ENCODE measurements at regions not wholly inside any gene's neighbourhood (a gene's known extent, or its start where the extent isn't known, plus 50 kb on each side); places are given as distances from the start of the nearest gene placed in this dataset.

DNA sequence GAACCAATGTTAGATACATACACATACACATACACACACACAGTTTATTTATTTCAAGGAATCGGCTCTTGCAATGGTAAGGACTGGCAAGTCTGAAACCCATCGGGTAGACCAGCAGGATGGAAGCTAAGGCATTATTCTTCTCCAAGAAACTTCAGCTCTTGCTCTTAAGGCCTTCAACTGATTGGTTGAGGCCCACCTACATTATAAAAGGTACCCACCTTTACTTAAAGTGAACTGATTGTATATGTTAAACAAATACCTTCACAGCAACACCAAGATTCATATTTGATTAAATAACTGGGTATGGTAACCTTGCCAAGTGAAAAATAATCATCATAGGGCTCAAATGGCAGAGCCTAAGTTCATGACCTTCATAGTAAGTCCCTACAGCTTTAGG is 695.5 kb downstream of the BCL11B start:
- no peaks in the 10 kb centered on the region for H3K79me2 ChIP-seq (ENCODE audit: insufficient read depth)
- H2AFZ ChIP-seq, result no peak overlapping the region
- TF ChIP-seq EZH2phosphoT487 (IDR thresholded peaks at IDR 0.05; ENCODE audit: insufficient read depth, low read depth) (no peak), EZH2 (IDR thresholded peaks at IDR 0.05; ENCODE audit: insufficient read depth, poor library complexity, severe bottlenecking) (no peak)
- H3K9ac ChIP-seq, result no peak overlapping the region
- no peak overlapping the region for H3K4me2 ChIP-seq (ENCODE audit: unreplicated experiment)
- H3K36me3 ChIP-seq (ENCODE audit: low read depth), result no peaks in the 10 kb centered on the region
- no peak for DNase-seq
- H3K27ac ChIP-seq, result no peak overlapping the region
- no peaks in the 10 kb centered on the region for H3K27me3 ChIP-seq (replicated peaks; ENCODE audit: insufficient read depth)
- in situ Hi-C loops (cut with MboI), result no loop called here
- no peaks in the 10 kb centered on the region for H3K9me2 ChIP-seq (ENCODE audit: insufficient read depth)
- no peaks in the 10 kb centered on the region for H4K20me1 ChIP-seq (ENCODE audit: insufficient read depth)
- no peaks in the 10 kb centered on the region for H3K4me1 ChIP-seq (ENCODE audit: insufficient read depth)
- 31 to 42% methylated on average over 2 of the region's 2 CpGs for WGBS, 2 experiments (ENCODE audit: low coverage in 1 of 2, low lambda C conversion rate in 2 of 2, missing lambda C conversion rate in 2 of 2)
- no peaks in the 10 kb centered on the region for H3F3A ChIP-seq (ENCODE audit: insufficient read depth)
- no peak overlapping the region for H3K4me3 ChIP-seq
- H3K9me3 ChIP-seq (ENCODE audit: low read depth), result no peaks in the 10 kb centered on the region

GRCh38 chr14:98578204-98578603 is 693.8 kb downstream of the BCL11B start:
- Histone ChIP-seq H2AFZ (no peak overlapping the region), H3K9me3 (ENCODE audit: low read depth) (no peaks in the 10 kb centered on the region), H3K4me1 (ENCODE audit: insufficient read depth) (no peaks in the 10 kb centered on the region), H3K9ac (no peak overlapping the region), H3K4me2 (ENCODE audit: unreplicated experiment) (no peak overlapping the region), H3K9me2 (ENCODE audit: insufficient read depth) (no peaks in the 10 kb centered on the region), H3K36me3 (ENCODE audit: low read depth) (no peaks in the 10 kb centered on the region), H3K79me2 (ENCODE audit: insufficient read depth) (no peaks in the 10 kb centered on the region), H3F3A (ENCODE audit: insufficient read depth) (no peaks in the 10 kb centered on the region), H3K27ac (no peak overlapping the region), H4K20me1 (ENCODE audit: insufficient read depth) (no peaks in the 10 kb centered on the region), H3K4me3 (no peak overlapping the region), H3K27me3 (replicated peaks; ENCODE audit: insufficient read depth) (no peaks in the 10 kb centered on the region)
- WGBS, 2 experiments (ENCODE audit: low coverage in 1 of 2, low lambda C conversion rate in 2 of 2, missing lambda C conversion rate in 2 of 2), result 0 to 3% methylated on average over 2 of the region's 2 CpGs
- in situ Hi-C loops (cut with MboI), result no loop called here
- DNase-seq, result peak; percentile 18
- no peak for TF ChIP-seq EZH2 (IDR thresholded peaks at IDR 0.05; ENCODE audit: insufficient read depth, poor library complexity, severe bottlenecking)

DNA sequence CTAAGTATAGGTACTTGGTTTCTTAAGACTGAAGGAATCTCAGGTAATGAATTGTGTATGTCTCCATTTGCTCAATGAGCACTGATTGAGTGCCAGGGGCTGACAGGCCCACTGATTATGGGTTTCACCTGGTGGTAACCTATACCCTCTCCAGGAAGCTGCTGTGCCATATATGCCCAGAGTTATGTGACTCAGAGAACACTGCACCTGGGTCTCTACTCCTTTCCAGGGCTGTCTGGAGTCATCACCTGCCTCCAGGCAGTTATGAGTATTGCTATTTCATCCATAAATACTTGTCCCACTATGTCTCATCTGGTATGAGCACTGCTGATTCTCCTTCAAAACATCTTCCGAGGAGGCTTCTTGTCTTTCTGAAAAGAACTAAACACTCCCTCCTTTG is 692.9 kb downstream of the BCL11B start:
- Histone ChIP-seq H3K9me2 (ENCODE audit: insufficient read depth) (no peaks in the 10 kb centered on the region), H3K27ac (no peak overlapping the region), H3F3A (ENCODE audit: insufficient read depth) (no peaks in the 10 kb centered on the region), H3K36me3 (ENCODE audit: low read depth) (no peaks in the 10 kb centered on the region), H3K27me3 (replicated peaks; ENCODE audit: insufficient read depth) (no peaks in the 10 kb centered on the region), H4K20me1 (ENCODE audit: insufficient read depth) (no peaks in the 10 kb centered on the region), H3K79me2 (ENCODE audit: insufficient read depth) (no peaks in the 10 kb centered on the region), H2AFZ (no peak overlapping the region), H3K4me2 (ENCODE audit: unreplicated experiment) (no peak overlapping the region), H3K9me3 (ENCODE audit: low read depth) (no peaks in the 10 kb centered on the region), H3K4me1 (ENCODE audit: insufficient read depth) (no peaks in the 10 kb centered on the region), H3K9ac (no peak overlapping the region), H3K4me3 (no peak overlapping the region)
- DNase-seq, result no peak
- WGBS, 2 experiments (ENCODE audit: low coverage in 1 of 2, low lambda C conversion rate in 2 of 2, missing lambda C conversion rate in 2 of 2), result 39 to 63% methylated on average over 1 of the region's 1 CpG
- in situ Hi-C loops (cut with MboI), result no loop called here
- TF ChIP-seq EZH2phosphoT487 (IDR thresholded peaks at IDR 0.05; ENCODE audit: insufficient read depth, low read depth) (no peak), EZH2 (IDR thresholded peaks at IDR 0.05; ENCODE audit: insufficient read depth, poor library complexity, severe bottlenecking) (no peak)

GRCh38 chr14:98580131-98580678 is 691.8 kb downstream of the BCL11B start:
- in situ Hi-C loops (cut with MboI), result no loop called here
- Histone ChIP-seq H3K79me2 (ENCODE audit: insufficient read depth) (no peaks in the 10 kb centered on the region), H3K36me3 (ENCODE audit: low read depth) (no peaks in the 10 kb centered on the region), H3K4me2 (ENCODE audit: unreplicated experiment) (no peak overlapping the region), H3K9ac (no peak overlapping the region), H3K27ac (no peak overlapping the region), H3F3A (ENCODE audit: insufficient read depth) (no peaks in the 10 kb centered on the region), H3K4me3 (no peak overlapping the region), H3K9me2 (ENCODE audit: insufficient read depth) (no peaks in the 10 kb centered on the region), H4K20me1 (ENCODE audit: insufficient read depth) (no peaks in the 10 kb centered on the region), H3K4me1 (ENCODE audit: insufficient read depth) (no peaks in the 10 kb centered on the region), H2AFZ (no peak overlapping the region), H3K27me3 (replicated peaks; ENCODE audit: insufficient read depth) (no peaks in the 10 kb centered on the region), H3K9me3 (ENCODE audit: low read depth) (no peaks in the 10 kb centered on the region)
- TF ChIP-seq EZH2phosphoT487 (IDR thresholded peaks at IDR 0.05; ENCODE audit: insufficient read depth, low read depth) (no peak), EZH2 (IDR thresholded peaks at IDR 0.05; ENCODE audit: insufficient read depth, poor library complexity, severe bottlenecking) (no peak)
- 0 to 4% methylated on average over 3 of the region's 3 CpGs for WGBS, 2 experiments (ENCODE audit: low coverage in 1 of 2, low lambda C conversion rate in 2 of 2, missing lambda C conversion rate in 2 of 2)
- peak; percentile 1 for DNase-seq

GRCh38 chr14:98582276-98582675 is 689.7 kb downstream of the BCL11B start:
- H3K4me1 ChIP-seq (ENCODE audit: insufficient read depth), result no peaks in the 10 kb centered on the region

More at GRCh38 chr14:98582276-98582675, 689.7 kb downstream of the BCL11B start:
- no peaks in the 10 kb centered on the region for H3K79me2 ChIP-seq (ENCODE audit: insufficient read depth)
- no peaks in the 10 kb centered on the region for H4K20me1 ChIP-seq (ENCODE audit: insufficient read depth)
- no peak overlapping the region for H3K4me3 ChIP-seq
- in situ Hi-C loops (cut with MboI), result no loop called here
- no peak for DNase-seq
- TF ChIP-seq EZH2 (IDR thresholded peaks at IDR 0.05; ENCODE audit: insufficient read depth, poor library complexity, severe bottlenecking), result no peak
- TF ChIP-seq EZH2phosphoT487 (IDR thresholded peaks at IDR 0.05; ENCODE audit: insufficient read depth, low read depth), result no peak
- H3K9me2 ChIP-seq (ENCODE audit: insufficient read depth), result no peaks in the 10 kb centered on the region
- H2AFZ ChIP-seq, result no peak overlapping the region
- H3K27me3 ChIP-seq (replicated peaks; ENCODE audit: insufficient read depth), result no peaks in the 10 kb centered on the region
- H3K27ac ChIP-seq, result no peak overlapping the region
- 21 to 27% methylated on average over 7 of the region's 7 CpGs for WGBS, 2 experiments (ENCODE audit: low coverage in 1 of 2, low lambda C conversion rate in 2 of 2, missing lambda C conversion rate in 2 of 2)
- H3K4me2 ChIP-seq (ENCODE audit: unreplicated experiment), result no peak overlapping the region
- H3K9me3 ChIP-seq (ENCODE audit: low read depth), result no peaks in the 10 kb centered on the region
- H3K36me3 ChIP-seq (ENCODE audit: low read depth), result no peaks in the 10 kb centered on the region
- H3F3A ChIP-seq (ENCODE audit: insufficient read depth), result no peaks in the 10 kb centered on the region
- H3K9ac ChIP-seq, result no peak overlapping the region

Data from GM23248 (cell line).